ENCODE measurements at regions not wholly inside any gene's neighbourhood (a gene's known extent, or its start where the extent isn't known, plus 50 kb on each side); places are given as distances from the start of the nearest gene placed in this dataset.

- TF ChIP-seq, protein P1, sequence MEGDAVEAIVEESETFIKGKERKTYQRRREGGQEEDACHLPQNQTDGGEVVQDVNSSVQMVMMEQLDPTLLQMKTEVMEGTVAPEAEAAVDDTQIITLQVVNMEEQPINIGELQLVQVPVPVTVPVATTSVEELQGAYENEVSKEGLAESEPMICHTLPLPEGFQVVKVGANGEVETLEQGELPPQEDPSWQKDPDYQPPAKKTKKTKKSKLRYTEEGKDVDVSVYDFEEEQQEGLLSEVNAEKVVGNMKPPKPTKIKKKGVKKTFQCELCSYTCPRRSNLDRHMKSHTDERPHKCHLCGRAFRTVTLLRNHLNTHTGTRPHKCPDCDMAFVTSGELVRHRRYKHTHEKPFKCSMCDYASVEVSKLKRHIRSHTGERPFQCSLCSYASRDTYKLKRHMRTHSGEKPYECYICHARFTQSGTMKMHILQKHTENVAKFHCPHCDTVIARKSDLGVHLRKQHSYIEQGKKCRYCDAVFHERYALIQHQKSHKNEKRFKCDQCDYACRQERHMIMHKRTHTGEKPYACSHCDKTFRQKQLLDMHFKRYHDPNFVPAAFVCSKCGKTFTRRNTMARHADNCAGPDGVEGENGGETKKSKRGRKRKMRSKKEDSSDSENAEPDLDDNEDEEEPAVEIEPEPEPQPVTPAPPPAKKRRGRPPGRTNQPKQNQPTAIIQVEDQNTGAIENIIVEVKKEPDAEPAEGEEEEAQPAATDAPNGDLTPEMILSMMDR (IDR thresholded peaks at IDR 0.05; ENCODE audit: low read depth, low read length): no peak
- TF ChIP-seq EZH2phosphoT487 (IDR thresholded peaks at IDR 0.05; ENCODE audit: low read depth): no peak
These were observed 83.4 kb downstream of the CYLC2 start for GRCh38 chr9:103078581-103078980.

All from OCI-LY3 (cell line).